RPMI8226 (cell line): ENCODE measurements at regions not wholly inside any gene's neighbourhood (a gene's known extent, or its start where the extent isn't known, plus 50 kb on each side); places are given as distances from the start of the nearest gene placed in this dataset.

Source experiments
- DNase-seq: peaks from one replicate; pipeline ENCODE4 v3.0.0-alpha.2; 2015

DNA sequence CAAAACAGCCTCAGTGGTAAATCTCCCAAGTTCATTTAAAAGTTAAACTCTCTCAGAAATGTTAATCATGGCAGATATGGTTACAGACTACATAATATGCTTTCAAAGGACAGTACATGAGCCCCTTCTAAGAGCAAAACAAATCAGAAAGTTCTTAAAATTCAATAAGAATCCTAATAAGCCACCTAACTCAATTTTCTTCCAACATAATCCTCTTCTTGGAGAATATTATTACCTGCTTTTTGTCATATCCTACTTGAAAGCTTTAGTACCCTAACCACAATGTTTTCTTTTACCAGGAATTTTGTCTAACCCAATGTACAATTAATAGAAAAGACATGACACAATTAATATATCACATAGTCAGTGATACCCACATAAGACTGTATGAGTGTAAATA is 236.5 kb upstream of the ATP2B1 start:
- DNase-seq = no peak

DNA sequence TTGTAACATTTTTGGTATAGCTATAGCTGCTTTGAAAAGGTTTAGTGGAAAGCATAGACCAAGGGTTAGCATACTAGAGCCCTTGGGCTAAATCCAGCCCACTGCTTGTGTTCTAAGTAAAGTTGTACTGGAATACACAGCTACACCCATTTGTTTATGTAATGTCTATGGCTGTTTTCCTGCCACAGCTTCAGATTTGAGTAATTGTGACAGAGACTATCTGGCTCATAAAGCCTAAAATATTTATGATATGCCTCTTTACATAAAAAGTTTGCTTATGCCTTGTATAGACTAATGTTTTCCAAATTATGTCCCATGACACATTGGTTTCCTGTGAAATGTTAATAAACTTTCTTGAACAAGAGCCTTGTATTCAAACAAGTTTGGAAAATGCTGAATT is 234.8 kb upstream of the ATP2B1 start:
- no peak for DNase-seq

DNA sequence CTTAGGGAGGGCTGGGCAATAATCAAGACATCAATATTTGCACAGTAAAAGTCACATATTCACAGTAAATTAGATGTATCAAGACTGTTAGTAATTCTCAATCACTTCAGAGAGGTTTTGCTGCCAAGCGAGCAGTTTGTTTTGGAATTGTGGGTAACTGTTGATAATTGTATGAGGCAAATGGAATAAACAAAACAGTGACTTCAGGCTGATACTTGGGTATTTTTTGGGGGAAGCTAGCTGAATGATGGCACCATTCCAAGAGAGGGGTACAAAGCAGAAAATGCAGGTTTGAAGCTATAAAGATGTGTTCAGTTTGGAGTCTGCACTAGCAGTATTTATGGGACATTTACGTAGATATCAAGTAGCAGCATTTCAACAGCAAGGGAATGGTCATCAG is 232.8 kb upstream of the ATP2B1 start:
- DNase-seq = no peak

DNA sequence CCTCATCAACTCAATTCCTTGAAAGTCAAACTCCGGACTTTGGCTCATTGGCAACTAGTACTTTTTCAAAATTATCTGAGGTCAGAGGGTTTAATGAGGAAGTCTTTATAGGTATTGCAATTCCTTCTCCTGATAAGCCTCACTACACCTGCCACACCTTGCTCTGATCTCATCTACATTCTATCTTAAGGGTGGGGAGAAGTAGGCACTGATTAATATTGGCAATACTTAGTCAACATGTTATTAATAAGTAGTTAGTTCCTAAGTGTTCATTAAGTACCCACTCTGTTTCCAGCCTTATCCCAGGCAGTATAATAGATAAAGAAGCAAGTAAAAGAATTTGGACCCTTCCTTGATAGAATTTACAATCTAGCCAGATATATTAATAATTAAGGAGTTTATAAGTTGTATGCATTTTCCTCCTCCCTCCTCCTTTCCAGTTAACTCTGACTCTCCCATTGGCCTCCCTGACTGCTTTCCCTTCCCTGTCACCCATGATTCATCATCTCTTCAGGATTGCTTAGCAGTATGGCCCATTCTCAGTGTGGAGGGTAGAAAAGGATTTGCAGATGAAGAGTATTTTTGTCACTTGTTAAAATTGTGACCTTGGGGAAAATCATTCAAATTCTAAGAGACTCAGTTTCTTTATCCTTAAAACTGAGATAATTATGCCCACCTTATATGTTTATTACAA is 231.0 kb upstream of the ATP2B1 start:
- no peak for DNase-seq

DNA sequence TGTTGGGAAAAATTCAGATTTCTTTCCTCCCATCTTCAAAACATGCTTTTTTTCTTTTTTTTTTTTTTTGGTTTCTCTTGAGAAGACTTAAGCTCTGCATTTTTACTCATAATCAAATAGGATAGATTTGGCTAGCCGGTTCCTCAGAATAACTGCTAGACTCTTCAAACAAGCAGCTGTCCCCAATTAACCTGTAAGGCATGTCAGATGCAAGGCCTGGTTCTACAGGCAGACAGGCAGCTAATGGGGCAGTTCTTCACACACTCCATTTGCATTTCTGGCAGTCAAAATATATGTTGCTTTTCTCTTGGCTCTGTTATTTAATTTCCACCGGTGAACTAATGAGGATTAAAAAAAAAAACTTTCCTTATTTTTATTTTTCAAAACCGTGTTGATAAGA is 228.0 kb upstream of the ATP2B1 start:
- DNase-seq = no peak

DNA sequence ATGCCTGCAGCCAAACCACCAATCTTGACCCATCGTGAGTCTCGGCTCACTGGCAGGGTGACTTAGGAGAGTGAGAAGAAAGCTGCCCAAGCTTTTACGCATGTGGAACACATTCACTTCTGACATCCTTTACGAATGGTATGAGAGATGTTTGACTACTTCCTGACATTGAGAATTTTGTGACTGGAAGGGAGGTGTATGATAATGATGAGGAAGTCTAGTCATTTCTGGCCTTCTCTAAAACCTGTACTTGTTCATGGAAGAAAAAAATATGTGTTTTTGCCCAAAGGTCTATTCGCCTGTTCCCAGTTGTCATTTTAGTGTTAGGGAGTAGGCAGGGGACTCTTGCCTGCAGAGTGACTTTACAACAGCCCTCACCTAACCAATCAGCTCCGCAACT is 227.2 kb upstream of the ATP2B1 start:
- no peak for DNase-seq

DNA sequence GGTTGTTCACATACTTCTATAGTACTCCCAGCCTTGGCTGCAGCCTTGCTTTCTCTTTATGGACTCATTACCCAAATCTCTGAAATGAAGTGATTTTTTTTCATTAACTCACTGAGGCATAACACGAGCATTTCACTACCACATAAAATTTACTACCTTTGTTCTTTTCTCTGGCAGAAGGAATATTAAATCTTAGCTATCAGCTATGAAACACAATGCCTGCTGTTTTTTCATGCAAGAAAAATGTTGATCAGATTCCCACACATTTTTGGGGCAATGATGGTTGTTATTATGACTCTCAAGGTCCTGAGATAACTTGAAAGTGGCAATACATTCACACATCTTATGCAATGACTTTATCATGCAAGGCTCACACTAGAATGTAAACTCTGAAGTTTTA is 225.3 kb upstream of the ATP2B1 start:
- DNase-seq = no peak

DNA sequence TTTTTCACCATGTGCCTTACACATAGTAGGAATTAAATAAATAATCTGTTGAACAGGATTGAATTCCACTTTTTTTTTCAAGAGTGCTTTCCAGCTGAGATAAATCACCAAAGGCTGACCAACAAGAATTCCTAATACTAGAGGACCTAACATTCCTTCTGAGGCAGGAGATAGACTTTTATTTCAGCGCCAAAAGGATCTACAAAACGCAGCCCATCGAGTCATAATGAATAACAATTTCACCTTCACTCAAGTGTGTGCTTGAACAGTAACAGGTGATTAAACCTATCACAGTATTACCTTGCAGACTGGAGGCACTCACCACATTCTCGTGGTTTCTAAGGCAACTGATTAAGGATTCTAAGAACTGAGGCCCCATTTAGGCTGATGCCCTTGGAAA is 224.3 kb upstream of the ATP2B1 start:
- DNase-seq = no peak

DNA sequence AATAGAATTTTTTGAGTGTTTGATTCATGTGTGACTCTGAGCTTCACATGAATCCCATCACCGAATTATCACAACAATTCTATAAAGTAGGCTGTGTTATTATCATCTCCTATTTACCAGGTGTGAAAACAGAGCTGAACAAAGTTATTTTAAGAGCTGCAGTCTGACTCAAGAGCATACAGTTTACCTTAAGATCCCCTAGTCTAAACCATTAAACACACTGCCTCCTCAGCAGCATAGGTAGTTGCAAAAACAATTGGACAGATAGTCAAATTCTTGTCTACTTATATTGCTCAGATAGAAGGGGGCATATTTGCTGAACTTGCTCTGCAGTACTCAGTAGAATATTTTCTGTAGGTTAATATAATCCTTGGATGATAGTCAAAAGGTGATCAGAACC is 219.8 kb upstream of the ATP2B1 start:
- no peak for DNase-seq

DNA sequence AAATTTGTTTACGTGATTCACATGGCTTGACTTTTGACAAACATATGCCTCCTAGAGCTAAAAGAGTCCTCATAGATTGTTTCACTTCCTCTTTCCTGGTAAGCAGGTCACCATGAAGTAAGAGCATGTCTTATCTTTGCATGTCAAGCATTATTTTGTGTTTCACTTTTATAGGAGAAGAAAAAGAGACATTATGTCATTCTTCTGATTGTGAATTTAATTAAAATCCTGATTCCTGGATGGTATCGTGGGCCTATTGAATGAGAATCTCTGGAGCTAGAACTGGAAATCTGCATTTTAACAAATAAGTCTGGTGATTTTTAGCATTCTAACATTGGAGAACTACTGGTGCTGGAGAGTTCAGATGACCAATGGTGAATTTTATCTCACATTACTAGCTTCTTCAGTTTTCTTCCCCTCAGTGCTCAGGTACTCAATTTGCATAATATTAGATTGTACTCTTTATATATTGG is 218.6 kb upstream of the ATP2B1 start:
- peak; percentile 75 for DNase-seq

DNA sequence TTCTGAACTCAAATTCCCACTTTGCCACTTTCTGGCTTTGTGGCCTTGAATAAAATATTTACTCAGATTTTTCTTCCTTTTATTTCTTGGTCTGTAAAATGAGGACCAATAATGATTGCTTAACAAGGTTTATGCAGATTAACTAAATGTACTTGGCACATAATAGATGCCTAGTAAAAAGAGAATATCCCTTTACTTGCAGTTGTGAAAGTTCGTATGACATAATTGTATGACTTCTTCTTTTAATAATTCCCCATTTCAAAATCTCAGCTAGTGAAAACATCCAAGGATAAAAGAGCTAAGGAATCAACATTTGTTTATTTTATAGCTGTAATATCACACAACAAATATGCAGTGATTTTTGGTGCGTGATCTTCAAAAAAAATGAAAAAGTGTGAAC is 215.6 kb upstream of the ATP2B1 start:
- no peak for DNase-seq

DNA sequence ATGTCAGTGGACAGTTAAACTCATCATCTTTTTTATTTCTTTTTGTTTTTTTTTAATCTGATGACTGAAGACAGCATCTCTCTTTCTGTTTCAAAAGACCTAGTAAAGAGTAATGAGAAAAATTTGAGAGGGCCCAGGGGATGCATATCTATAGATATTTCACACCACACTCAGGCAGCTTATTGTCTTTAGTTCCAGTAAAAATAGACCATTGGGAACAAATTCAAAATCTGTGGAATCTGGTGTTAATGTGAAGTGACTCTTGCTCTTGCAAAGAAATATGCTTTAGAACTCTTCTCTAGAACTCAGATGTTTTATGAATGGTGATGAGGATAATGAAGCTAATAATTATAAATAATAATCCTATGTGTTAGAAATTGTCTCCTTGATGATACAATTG is 214.5 kb upstream of the ATP2B1 start:
- no peak for DNase-seq

DNA sequence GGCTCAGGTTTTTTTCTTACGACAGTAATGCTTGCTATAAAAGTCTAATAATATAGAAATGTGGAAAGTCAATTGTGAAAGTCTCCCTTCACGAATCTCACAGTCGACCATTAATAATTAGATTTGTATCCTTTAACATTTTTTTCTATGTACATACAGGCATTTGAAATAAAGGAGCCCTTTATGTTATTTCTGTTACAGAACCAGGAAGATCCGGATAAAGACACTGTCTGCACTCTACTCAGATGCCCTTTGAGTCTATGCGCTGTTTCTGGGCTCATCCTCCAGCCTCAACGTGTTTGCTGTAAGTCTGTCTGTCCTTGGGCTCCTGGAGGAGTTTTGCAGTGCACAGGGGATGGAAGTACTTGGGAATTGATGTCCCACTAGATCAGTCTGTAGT is 212.2 kb upstream of the ATP2B1 start:
- DNase-seq = no peak

DNA sequence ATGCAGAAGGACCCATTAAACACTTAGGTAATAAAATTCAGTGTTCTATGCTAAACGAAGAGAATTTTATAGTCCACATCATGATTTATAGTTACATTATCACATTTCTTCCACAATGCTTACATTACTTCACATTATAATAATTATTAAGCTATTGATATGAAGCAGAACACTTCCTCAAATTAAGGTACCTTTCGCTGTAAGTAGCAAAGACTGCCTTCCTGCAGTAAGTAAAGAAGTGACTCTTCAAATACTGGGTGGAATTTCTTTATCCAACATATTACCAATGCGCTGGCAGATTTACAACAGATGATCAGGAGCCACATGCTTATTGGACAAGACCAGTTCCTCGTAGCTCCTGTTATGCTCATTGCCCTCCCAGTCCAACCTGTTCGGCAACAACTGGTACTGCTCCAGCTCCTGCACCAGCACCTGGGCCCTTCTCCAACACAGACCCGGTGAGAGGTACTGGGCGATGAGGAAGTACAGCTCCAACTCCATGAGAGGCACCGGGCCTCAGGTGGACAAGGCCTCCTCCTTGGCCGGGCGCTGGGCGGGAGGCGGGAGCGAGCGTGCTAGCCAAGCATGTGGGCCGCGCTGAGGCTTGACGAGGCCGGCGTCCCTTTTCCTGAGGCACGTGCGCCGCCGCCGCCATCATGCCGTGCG is 210.7 kb upstream of the ATP2B1 start:
- no peak for DNase-seq

DNA sequence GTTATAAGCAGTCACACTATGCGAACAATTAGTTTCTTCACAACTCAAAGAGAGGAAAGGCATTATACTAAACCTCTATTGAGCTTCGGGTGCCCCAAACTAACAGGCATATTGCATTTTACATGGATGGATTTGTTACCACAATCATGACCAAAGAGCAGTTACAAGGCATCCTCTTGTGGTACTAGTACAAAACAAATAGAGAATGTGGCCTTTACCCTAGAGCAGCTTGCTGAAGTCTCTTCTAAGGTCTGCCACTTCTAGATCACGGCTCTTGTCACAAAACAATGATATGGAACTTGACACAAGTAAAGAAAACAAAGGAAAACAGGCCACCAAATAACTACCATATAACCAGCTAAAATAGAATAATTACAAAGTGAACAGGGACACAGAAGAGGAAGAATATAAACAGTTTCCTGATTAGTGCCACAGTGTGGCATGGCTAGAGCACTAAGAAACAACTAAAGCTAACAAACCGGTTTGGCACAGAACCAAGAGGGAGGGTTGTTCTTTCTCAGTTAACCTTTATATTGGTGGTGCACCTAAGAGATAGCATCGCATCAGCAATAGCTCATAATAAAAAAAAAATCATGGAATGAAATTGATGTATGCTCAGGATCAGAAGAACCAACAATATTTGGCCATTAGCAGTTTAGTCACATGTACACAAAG is 209.7 kb upstream of the ATP2B1 start:
- peak; percentile 7 for DNase-seq

DNA sequence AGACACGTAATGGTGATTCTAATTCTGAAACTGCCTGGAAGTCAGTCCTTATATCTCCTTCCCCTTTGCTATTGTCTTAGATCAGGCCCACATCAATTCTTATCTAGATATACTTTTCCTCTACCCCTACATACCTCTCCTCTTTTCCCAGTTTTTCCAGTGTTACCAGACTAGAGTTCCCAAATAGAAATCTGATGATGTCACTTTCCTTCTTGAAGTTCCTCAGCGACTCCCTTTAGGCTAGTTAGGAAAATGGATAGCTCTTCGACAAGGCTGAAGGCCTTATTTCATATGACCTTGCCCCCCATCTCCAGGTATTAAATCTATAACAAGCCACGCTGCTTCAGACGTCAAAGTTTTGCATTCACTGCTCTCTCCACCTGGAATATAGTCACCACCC is 201.1 kb upstream of the ATP2B1 start:
- no peak for DNase-seq

DNA sequence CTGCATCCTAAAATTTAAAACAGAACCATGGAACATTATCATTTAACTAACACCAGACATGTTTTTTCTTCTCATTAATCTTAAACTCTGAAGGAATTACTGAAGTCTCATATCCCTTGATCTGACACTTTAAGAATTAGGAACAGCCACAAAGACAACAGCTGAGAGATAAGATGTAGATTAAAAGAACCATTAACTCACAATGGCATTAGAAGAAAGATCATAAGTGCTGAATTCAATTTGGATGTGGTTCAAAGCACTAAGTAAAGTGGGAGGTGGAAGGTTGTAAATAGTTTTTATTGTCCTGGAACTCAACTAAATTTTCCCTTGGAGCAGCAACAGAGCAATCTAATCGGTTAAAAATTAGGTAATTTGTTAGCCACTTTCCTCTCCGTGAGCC is 199.0 kb upstream of the ATP2B1 start:
- no peak for DNase-seq

DNA sequence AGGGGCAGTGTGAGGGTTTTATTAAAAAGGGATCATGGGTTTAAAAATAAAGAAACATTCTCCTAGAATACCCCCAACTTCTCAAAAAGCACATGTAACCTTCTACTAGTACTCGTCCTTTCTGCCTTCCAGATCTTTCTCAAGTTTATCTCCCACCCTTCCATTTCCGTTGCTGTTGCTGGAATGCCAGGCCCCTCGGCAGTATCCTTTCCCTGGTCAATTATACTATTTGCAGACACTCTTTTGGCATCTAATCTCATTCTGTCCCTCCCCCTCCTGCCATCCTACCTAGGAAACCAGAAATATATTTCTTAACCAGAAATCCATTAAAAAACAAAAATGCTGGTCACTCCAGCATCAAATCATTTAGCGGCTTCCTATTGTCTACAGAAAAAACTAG is 198.2 kb upstream of the ATP2B1 start:
- DNase-seq = no peak

DNA sequence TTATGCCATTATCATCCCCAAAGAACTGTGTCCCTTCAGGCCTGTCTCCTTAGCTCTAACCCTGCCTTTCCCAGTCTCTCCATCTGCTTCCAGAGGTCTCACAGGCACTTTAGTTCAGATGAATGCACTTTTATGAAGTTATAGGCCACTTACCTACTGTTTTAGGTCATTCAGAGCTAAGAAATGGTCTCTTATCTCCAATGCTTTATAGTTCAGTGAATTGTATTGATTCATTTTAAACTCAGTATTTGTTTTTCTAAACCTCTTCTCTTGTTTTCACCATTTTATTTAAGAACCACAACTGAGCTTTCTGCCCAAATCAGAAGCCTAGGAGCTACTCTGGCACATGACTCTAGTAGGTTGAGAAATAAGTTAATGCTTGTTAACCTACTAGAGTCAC is 197.5 kb upstream of the ATP2B1 start:
- DNase-seq = no peak

DNA sequence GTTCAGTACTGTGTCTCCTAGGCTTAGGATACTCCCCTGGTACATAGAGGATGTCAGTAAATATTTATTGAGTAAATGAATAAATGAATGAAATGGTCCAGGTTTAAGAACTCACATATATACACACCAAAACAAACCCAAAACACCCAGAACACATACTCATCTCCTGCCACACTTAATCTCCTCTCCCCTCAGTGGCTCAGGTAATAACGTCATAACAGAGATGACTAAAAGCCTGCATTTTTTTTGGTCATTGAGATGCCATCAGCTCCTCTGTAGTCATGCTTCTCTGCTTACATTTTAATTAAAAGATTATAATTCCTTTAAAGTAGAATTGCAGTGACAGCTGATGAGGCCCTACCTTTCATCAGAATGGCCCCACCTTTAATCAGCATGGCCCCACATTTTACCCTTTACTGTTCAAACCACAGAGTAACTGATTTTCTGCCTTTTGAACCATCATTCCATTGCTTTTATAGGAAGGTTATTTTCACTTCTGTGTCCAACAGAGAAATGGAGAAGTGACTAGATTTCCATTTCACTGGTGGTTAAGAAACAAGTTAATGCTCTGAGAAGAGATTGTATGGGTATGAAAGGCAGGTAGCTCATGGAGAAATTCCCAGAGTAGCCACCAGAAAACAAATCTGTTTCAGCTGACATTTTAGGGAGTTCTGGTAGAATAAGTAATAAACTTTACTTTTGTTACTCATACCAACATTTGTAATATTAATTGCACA is 193.4 kb upstream of the ATP2B1 start:
- DNase-seq = no peak

DNA sequence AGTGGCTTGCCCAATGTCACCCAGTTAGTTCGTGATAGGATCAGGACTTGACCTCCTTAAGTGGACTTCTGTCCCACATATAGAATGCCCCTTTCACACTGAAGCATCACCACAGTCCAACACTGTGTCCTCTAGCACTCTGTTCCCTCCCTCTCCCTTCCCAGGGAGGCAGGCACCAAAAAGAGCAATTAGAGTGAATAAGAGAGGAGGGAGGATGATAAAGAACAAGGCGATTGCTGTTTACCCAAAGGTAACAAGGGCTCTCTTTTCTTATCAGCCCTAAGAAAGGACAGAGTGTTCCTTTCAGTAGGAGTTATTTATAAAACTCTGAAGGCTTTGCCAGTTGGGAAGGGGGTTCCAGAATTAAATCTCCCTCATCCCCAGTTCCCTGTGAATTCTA is 192.7 kb upstream of the ATP2B1 start:
- no peak for DNase-seq

DNA sequence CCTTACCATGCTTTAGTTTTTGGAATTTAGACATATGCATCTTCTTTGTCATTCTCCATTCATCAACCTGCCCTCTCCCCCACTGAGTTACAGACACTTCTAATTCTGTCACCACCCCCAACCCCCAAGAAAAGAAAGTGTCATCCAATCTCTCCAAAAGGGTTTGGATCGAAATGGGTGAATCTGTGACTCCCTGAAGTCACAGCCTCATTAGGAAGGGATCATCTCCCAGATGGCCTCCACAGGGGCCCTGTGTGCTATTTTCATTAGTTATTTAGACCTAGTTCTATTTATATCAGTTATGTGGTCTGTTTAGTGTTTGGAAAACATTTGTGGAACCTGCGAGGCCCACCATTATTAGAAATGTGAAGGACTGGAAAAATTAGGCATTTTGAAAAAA is 191.0 kb upstream of the ATP2B1 start:
- no peak for DNase-seq

DNA sequence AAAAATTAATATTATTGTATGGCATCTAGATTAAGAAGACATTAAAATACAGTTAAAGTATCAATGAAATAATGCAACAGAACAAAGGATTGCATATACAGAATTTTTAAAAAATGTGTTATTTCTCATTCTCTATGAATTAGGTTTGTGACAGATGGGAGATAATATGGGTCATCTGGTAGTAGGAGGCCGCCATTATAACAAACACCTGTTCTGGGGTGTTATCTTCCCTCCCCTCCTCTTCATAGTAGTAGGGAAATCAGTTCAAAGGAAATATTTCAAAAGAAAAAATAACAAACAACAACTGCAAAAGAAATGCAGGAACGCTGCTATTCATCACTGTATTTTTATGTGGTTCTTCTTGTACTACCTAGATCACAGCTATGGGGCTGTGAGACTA is 187.0 kb upstream of the ATP2B1 start:
- no peak for DNase-seq

DNA sequence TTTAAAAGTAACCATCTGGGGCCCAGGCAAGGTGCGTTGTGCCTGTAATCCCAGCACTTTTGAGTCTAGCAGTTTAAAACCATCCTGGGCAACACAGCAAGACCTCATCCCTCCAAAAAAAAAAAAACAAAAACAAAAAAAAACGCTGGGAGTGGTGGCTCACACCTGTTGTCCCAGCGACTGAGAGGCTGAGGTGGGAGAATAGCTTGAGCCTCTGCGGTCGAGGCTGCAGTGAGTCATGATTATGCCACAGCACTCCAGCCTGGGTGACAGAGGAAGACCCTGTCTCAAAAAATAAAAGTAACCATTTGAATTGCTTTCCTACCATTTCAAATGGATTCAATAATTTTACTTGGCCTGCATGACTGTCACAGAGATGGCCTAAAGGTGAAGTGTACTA is 186.5 kb upstream of the ATP2B1 start:
- DNase-seq = no peak
